Common myeloid progenitor, CD34-positive (primary cell): ENCODE measurements at regions not wholly inside any gene's neighbourhood (a gene's known extent, or its start where the extent isn't known, plus 50 kb on each side); places are given as distances from the start of the nearest gene placed in this dataset.

Source experiments
- CTCF ChIA-PET: fragments of 350-600 bp; sonication (Branson Sonifier 250); formaldehyde crosslinking; loops from one replicate; lab custom pipeline; 2021; ENCODE audit warnings: antibody characterized with exemption; lab: Charles Lee
- POLR2A ChIA-PET: fragments of 350-600 bp; sonication (Branson Sonifier 250); formaldehyde crosslinking; loops from one replicate; lab custom pipeline; 2021; ENCODE audit warnings: antibody characterized with exemption; lab: Charles Lee
- DNase-seq, 3 donors: peaks; one replicate each; pipeline versions ENCODE4 v3.0.0 to v3.0.0-alpha.2; 2013
- H3K27ac ChIP-seq, 2 experiments: 1 replicate in 1 of 2; 2 replicates in 1 of 2; pipeline ENCODE4 v1.7.0; 2013; ENCODE audit warnings: inconsistent platforms in 2 of 2, low read length in 2 of 2, mild to moderate bottlenecking in 2 of 2, low read depth in 1 of 2, moderate library complexity in 1 of 2; ENCODE audit not compliant: severe bottlenecking in 2 of 2, insufficient read depth in 1 of 2, poor library complexity in 1 of 2
- H3K27me3 ChIP-seq, 5 experiments: replicated peaks in 2 of 5; 1 replicate in 3 of 5; 2 replicates in 2 of 5; pipeline versions ENCODE4 v1.6.1 to v1.7.0; 2013; ENCODE audit warnings: low read length in 4 of 5, mild to moderate bottlenecking in 2 of 5, moderate library complexity in 2 of 5, inconsistent platforms in 1 of 5; ENCODE audit not compliant: insufficient read depth in 5 of 5, control insufficient read depth in 4 of 5
- H3K36me3 ChIP-seq, 4 experiments: 1 replicate in 2 of 4; 2 replicates in 2 of 4; pipeline versions ENCODE4 v1.6.1 to v1.7.0; 2013; ENCODE audit warnings: low read length in 3 of 4, control low read depth in 1 of 4, mild to moderate bottlenecking in 1 of 4; ENCODE audit not compliant: control insufficient read depth in 4 of 4, insufficient read depth in 4 of 4
- H3K4me1 ChIP-seq, 4 experiments: 1 replicate in 3 of 4; 2 replicates in 1 of 4; pipeline versions ENCODE4 v1.6.1 to v1.7.1; 2013; ENCODE audit warnings: low read length in 3 of 4, mild to moderate bottlenecking in 3 of 4, control low read depth in 1 of 4, inconsistent platforms in 1 of 4, moderate library complexity in 1 of 4; ENCODE audit not compliant: control insufficient read depth in 4 of 4, insufficient read depth in 4 of 4; ENCODE audit errors: control extremely low read depth in 1 of 4
- H3K4me3 ChIP-seq, 7 experiments: 1 replicate in 4 of 7; 2 replicates in 3 of 7; pipeline versions ENCODE4 v1.5.1 to v1.7.0; 2013; ENCODE audit warnings: mild to moderate bottlenecking in 7 of 7, low read length in 6 of 7, moderate library complexity in 6 of 7, inconsistent platforms in 2 of 7, low read depth in 2 of 7, control low read depth in 1 of 7; ENCODE audit not compliant: insufficient read depth in 4 of 7, control insufficient read depth in 1 of 7; ENCODE audit errors: extremely low read depth in 1 of 7
- H3K9me3 ChIP-seq, 5 experiments: 1 replicate in 4 of 5; 2 replicates in 1 of 5; pipeline versions ENCODE4 v1.6.1 to v1.7.1; 2013; ENCODE audit warnings: low read length in 4 of 5, mild to moderate bottlenecking in 2 of 5, inconsistent platforms in 1 of 5, low read depth in 1 of 5, moderate library complexity in 1 of 5; ENCODE audit not compliant: control insufficient read depth in 4 of 5, insufficient read depth in 2 of 5; ENCODE audit errors: control extremely low read depth in 1 of 5
- WGBS: methylation state at CpG from one replicate; pipeline ENCODE4 v1.1.5; 2013; ENCODE audit not compliant: insufficient coverage; 5-methylcytosine and 5-hydroxymethylcytosine counted together

DNA sequence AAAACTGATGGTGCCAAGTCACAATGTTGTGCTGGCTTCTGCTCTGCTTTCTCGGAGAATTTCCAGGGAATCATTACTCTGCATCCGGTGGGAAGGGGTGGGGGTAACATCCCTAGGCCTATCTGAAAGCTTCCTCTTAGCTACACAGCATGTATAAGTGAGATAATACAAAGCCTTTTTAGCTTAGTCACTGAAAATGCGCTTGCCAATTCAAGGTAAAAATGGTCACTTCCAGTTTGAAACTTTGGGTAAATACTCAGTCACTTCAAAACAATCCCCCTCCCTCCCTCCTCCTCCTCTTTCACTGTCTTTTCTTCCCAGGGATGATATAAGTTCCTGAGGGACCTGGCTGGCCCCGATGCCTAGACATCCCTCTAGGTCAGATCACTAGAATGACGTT lies 57.3 kb upstream of the APBB1IP start:
- no peaks in the 10 kb centered on the region for H3K27me3 ChIP-seq
- 45% methylated on average over 3 of the region's 5 CpGs for WGBS
- POLR2A ChIA-PET = no interaction called here
- H3K4me1 ChIP-seq = peaks cover 0 to 9% (median 0%) of the 10 kb centered on the region in 4 experiments
- H3K9me3 ChIP-seq = peaks cover 0 to 6% (median 0%) of the 10 kb centered on the region in 5 experiments
- peak in 1 of 3 donors; percentile 36 for DNase-seq
- H3K36me3 ChIP-seq = no peaks in the 10 kb centered on the region
- H3K27ac ChIP-seq = no peak overlapping the region
- H3K4me3 ChIP-seq = no peak overlapping the region
- CTCF ChIA-PET = no interaction called here

DNA sequence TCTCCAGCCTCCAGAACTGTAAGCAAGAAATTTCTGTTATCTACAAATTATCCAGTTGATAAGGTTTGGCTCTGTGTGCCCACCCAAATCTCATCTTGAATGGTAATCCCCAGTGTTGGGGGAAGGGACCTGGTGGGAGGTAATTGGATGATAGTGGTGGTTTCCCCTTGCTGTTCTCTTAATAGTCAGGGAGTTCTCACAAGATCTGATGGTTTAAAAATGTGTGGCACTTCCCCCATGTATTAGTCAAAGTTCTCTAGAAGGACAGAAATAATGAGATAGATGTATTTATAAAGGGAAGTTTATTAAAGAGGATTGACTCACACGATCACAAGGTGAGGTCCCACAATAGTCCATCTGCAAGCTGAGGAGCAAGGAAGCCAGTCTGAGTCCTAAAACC lies 56.2 kb upstream of the APBB1IP start:
- H3K36me3 ChIP-seq = no peaks in the 10 kb centered on the region
- no peak for DNase-seq
- H3K4me3 ChIP-seq = no peak overlapping the region
- H3K27ac ChIP-seq = no peak overlapping the region
- H3K9me3 ChIP-seq = peaks cover 0 to under 1% (median 0%) of the 10 kb centered on the region in 5 experiments
- H3K27me3 ChIP-seq = no peaks in the 10 kb centered on the region
- ChIA-PET POLR2A (no interaction called here), CTCF (no interaction called here)
- H3K4me1 ChIP-seq = peaks cover 0 to 9% (median 0%) of the 10 kb centered on the region in 4 experiments
- 85% methylated on average over 1 of the region's 1 CpG for WGBS

DNA sequence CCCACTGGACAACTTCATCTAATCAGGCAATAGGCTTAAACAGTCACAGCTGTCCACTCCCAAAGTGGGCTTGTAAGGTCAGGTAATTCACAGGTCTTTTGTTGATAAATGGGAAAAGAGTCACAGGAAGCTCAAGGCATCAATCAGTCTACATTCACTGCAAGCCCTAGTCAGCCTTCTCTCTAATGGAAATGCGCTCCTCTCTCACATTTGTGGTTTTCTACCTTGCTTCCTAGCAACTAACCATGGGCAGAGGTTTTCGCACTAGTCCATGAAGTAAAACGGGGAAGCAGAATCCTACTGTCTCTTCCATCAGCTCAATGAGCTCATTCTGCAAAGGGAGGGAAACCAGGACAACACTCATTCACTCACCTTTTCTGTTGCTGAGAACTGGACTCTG lies 53.5 kb upstream of the APBB1IP start:
- Histone ChIP-seq H3K27ac (no peak overlapping the region), H3K4me3 (no peak overlapping the region), H3K36me3 (no peaks in the 10 kb centered on the region), H3K9me3 (peaks cover 0 to 2% (median 0%) of the 10 kb centered on the region in 5 experiments), H3K4me1 (peaks cover 0 to 3% (median 0%) of the 10 kb centered on the region in 4 experiments), H3K27me3 (no peaks in the 10 kb centered on the region)
- ChIA-PET POLR2A (no interaction called here), CTCF (no interaction called here)
- 88% methylated on average over 3 of the region's 3 CpGs for WGBS
- no peak for DNase-seq

DNA sequence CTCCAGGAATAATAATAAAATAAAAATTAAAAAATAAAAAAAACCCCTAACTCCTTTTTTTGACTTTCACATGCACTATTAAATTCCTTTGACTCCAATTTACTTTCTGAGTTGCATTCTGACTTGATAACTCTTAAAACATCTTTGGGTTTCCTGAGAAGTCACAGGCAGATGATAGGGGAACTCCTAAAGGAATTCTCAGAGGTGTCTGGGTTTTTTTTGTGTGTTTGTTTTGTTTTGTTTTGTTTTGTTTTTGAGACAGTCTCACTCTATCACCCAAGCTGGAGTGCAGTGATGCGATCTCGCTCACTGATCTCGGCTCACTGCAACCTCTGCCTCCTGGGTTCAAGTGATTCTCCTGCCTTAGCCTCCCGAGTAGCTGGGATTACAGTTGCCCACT lies 52.7 kb upstream of the APBB1IP start:
- Histone ChIP-seq H3K9me3 (peaks cover 0 to 5% (median 0%) of the 10 kb centered on the region in 5 experiments), H3K4me1 (peaks cover 0 to 3% (median 0%) of the 10 kb centered on the region in 4 experiments), H3K4me3 (no peak overlapping the region), H3K36me3 (no peaks in the 10 kb centered on the region), H3K27ac (no peak overlapping the region), H3K27me3 (no peaks in the 10 kb centered on the region)
- ChIA-PET POLR2A (no interaction called here), CTCF (no interaction called here)
- 50% methylated on average over 2 of the region's 4 CpGs for WGBS
- DNase-seq = no peak

DNA sequence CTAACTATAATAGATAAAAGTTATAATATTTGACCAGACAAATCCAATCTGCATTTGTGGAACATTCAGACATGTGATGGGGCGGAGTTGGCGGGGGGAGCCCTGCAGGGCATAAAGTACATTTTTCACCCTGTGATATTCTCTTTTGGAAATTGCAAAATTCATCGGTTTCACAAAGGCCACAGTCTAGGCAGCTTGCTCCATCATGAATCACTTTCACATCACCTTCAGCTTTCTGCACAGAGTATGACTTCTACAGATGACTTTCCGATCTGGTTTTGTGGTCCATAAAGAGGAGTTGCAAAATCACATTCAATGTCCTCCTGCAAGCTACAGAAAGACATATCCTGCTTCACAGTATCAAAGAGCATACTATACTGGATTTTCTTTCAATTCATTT lies 51.4 kb upstream of the APBB1IP start:
- WGBS = 100% methylated on average over 3 of the region's 4 CpGs
- CTCF ChIA-PET = no interaction called here
- Histone ChIP-seq H3K27me3 (peaks cover 0 to 12% (median 7%) of the 10 kb centered on the region in 5 experiments), H3K4me3 (no peak overlapping the region), H3K27ac (no peak overlapping the region), H3K4me1 (peaks cover 0 to 4% (median 2%) of the 10 kb centered on the region in 4 experiments), H3K36me3 (no peaks in the 10 kb centered on the region), H3K9me3 (peaks cover 0 to 5% (median 0%) of the 10 kb centered on the region in 5 experiments)
- DNase-seq = no peak
- POLR2A ChIA-PET = no interaction called here
